ENCODE measurements at regions not wholly inside any gene's neighbourhood (a gene's known extent, or its start where the extent isn't known, plus 50 kb on each side); places are given as distances from the start of the nearest gene placed in this dataset.

DNA sequence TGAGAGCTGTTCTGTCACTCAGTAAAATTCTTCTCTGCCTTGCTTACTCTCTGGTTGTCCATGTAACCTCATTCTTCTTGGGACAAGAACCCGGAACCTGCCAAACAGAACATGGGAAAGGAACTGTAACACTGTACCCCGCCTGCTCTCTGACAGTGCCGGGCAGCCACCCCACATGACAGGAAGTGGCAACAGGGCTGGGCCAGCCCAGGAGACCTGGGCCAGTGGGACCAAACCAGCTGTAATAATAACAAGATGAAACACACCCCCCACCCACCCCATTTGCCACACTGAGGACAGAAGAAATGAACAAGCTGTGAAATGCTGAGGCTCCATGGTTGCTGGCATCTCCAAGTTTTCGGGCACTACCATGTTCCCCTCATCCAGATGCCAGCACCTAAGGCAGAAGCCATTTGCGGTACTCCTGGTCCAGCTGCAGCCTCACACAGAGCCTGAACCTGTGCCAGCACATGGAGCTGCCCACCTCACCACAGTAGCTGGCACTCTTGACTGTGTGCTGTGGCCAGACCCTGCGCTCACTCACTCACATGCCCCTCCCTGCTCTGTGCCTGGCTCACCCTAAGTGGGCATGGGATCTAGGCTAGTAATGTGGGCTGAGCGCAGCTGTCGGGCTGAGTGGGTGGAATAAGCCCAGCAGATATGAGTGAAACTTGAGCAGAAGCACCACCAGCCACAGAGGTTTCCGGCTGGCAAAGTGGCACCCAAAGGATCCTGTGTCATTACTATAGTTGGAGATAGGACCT is 126.2 kb upstream of the UGT8 start:
- DNase-seq = no peak

- no peak for DNase-seq
Observed at GRCh38 chr4:114474188-114474800, 124.3 kb upstream of the UGT8 start.

GRCh38 chr4:114476310-114476709 is 122.3 kb upstream of the UGT8 start:
- no peak for DNase-seq

- DNase-seq = peak; percentile 4
Observed at GRCh38 chr4:114479595-114479994, 119.0 kb upstream of the UGT8 start.

- DNase-seq = no peak
Observed at GRCh38 chr4:114481856-114482255, 116.8 kb upstream of the UGT8 start.

- DNase-seq = no peak
Observed at GRCh38 chr4:114487101-114487500, 111.5 kb upstream of the UGT8 start.

DNA sequence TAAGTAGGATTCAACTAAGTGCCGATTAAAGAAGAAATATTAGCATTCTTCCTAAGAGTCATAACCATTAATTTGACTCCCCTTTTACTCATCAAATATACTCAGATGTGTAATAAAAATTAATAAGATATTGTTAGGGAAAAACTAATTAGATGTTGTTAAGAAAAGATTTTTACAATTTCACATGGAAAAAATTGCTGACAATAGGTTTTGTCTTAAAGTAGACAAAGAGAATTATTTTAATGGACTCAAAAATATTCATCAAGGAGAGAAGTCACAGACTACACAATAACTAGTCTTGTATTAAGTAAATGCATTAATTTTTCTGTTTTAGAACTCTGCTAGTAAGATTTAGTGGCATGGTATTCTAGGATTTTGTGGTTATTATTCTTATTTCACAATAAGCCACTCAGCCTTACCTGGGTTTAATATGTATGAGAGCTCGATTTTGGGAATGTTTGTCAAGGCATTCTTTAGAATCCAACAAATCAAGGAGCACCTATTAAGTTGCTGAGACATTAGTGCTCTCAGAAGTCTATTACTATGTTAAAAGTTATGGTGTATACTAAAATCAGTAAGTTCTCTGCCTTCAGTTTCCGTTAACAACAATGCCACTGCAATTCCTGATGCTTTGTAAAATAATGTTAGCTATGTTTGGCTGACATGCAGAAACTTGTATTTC is 110.2 kb upstream of the UGT8 start:
- no peak for DNase-seq

DNA sequence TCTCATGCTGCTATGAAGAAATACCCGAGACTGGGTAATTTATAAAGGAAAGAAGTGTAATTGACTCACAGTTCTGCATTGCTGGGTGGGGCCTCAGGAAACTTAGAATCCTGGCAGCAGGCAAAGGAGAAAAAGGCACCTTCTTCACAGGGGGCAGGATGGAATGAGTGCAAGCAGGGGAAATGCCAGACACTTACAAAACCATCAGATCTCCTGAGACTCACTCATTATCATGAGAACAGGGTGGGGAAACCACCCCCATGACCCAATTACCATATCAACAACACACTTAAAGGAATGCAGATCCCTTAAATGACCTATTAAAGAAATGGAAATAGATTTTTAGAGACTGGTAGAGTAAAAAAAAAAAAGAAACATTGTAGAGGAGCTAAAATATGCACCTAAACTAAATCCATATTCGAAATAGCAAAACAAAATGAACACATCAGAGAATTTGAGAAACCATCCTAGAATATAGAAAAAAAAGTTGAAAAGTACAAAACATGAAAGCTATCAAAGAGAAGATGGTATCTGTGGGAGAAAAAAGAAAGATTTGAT is 104.3 kb upstream of the UGT8 start:
- DNase-seq = no peak

- no peak for DNase-seq
Observed at GRCh38 chr4:114495471-114495928, 103.1 kb upstream of the UGT8 start.

DNA sequence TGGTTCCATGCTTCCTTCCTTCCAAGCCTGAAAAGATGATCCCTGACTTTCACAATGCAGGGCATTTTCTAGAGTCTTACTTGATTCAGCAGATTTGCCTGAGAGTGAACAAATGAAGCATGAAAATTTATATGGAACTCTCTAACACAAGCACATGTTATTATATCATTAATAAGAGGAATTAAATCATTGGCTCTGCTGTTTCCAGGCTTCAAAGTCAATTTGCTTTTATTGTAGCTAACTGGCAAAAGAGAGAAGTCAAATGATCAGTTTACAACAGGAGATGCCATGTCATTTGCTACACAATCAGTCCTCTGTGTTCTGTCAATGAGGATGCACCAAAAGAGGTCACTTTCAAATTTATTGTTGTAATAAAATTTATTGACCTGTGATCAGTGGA is 101.5 kb upstream of the UGT8 start:
- DNase-seq = no peak

DNA sequence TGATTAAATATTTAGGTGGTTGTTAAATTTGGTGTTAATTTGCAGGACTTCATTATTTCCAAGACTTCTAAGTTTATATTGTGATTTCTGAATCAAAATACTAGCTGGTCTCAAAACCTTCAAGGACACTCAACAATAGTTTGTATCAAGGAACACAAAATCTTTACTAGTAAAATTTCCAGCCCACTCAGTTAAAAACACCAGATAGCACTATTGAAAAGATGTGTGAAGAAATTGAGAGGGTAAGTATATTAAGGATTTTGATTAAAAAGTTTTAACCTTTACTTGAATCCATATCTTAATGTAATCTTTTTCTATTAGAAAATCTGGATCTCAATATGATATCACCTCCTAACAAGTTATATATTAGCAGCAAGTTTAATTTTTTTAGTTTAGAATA is 89.3 kb upstream of the UGT8 start:
- DNase-seq = no peak

- DNase-seq = no peak
Observed at GRCh38 chr4:114512595-114513295, 85.9 kb upstream of the UGT8 start.

GRCh38 chr4:114519368-114519767 is 79.2 kb upstream of the UGT8 start:
- no peak for DNase-seq

DNA sequence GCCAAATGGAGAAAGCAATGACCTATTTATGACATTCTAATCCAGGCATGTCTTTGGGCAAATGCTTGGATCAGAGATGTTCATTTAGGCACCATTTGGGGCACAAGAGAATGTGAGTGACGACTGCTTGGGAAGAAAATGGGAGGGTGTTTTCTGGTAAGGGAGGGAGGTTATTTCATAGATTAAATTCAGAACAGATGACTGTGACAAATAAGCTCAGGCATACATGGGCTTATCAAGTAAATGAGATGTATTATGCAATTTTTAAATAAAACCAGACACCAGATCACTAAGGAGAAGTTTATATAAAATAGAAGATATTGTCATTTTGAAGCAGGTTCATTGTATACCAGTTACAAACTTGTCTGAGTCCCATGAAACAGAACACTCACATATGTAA is 71.4 kb upstream of the UGT8 start:
- no peak for DNase-seq

GRCh38 chr4:114527637-114528036 is 71.0 kb upstream of the UGT8 start:
- no peak for DNase-seq

- DNase-seq = no peak
Observed at GRCh38 chr4:114535725-114536124, 62.9 kb upstream of the UGT8 start.

DNA sequence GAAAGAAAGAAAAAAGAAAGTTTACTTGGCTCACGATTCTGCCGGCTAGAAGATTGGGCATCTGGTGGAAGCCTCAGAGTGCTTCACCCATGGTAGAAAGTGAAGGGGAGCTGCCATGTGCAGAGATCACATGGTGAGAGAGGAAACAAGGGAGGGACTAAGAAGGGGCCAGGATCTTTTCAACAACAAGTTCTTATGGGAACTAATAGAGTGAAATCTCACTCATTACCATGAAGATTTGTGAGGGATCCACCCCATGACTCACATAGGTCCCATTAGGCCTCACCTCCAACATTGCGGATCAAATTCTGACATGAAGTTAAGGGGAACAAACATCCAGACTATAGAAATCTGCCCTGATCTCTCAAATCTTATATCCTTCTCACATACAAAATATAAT is 61.3 kb upstream of the UGT8 start:
- no peak for DNase-seq

GRCh38 chr4:114538012-114538617 is 60.5 kb upstream of the UGT8 start:
- DNase-seq = no peak

DNA sequence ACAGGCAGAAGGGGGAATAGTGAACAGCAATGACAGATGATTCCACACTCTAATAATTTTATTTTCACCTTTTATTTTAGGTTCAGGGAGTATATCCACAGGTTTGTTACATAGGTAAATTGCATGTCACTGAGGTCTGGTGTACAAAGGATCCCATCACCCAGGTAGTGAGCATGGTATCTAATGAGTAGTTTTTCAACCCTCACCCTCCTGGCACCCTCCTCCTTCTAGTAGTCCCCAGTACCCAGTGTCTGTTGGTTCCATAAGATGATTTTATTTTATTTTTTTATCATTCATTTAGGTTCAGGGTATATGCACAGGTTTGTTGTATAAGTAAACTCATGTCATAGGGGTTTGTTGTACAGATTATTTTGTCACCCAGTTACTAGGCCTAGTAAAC is 58.6 kb upstream of the UGT8 start:
- no peak for DNase-seq

GRCh38 chr4:114547340-114548134 is 51.1 kb upstream of the UGT8 start:
- no peak for DNase-seq

Measured in NCI-H2081 treated with DMSO at 0.1 percent for 48 hours (cell line).